OCI-M2 (cell line): ENCODE measurements at regions not wholly inside any gene's neighbourhood (a gene's known extent, or its start where the extent isn't known, plus 50 kb on each side); places are given as distances from the start of the nearest gene placed in this dataset.
"Not testable (repeated sequence)": the region's sequence is repeated elsewhere in the genome, so short reads cannot be mapped to it uniquely, and the experiment has no call there.

Experiments used
- DNase-seq: peaks from one replicate; lab custom pipeline; 2025; ENCODE audit not compliant: unreplicated experiment; lab: John Stamatoyannopoulos, UW

GRCh38 chr1:48089356-48089891 is 92.2 kb upstream of the TRABD2B start:
- no peak for DNase-seq

- DNase-seq: no peak
Observed at GRCh38 chr1:48084826-48085225, 87.6 kb upstream of the TRABD2B start.

- no peak for DNase-seq
Observed at GRCh38 chr1:48082271-48082962, 85.2 kb upstream of the TRABD2B start.

- no peak for DNase-seq
Observed at GRCh38 chr1:48080331-48081255, 83.4 kb upstream of the TRABD2B start.

- DNase-seq: no peak
Observed at GRCh38 chr1:48079096-48079495, 81.9 kb upstream of the TRABD2B start.

GRCh38 chr1:48077795-48078222 is 80.6 kb upstream of the TRABD2B start:
- no peak for DNase-seq

- no peak for DNase-seq
Observed at GRCh38 chr1:48076017-48076416, 78.8 kb upstream of the TRABD2B start.

GRCh38 chr1:48073798-48074530 is 76.8 kb upstream of the TRABD2B start:
- no peak for DNase-seq

GRCh38 chr1:48071513-48071912 is 74.3 kb upstream of the TRABD2B start:
- no peak for DNase-seq

GRCh38 chr1:48070396-48070750 is 73.2 kb upstream of the TRABD2B start:
- DNase-seq: no peak

- DNase-seq: no peak
Observed at GRCh38 chr1:48069662-48070395, 72.6 kb upstream of the TRABD2B start.

- no peak for DNase-seq
Observed at GRCh38 chr1:48068206-48068605, 71.0 kb upstream of the TRABD2B start.

- no peak for DNase-seq
Observed at GRCh38 chr1:48066936-48067335, 69.8 kb upstream of the TRABD2B start.

- DNase-seq: not testable (repeated sequence)
Observed at GRCh38 chr1:48064693-48065092, 67.5 kb upstream of the TRABD2B start.

GRCh38 chr1:48062353-48062752 is 65.2 kb upstream of the TRABD2B start:
- no peak for DNase-seq

GRCh38 chr1:48061162-48062136 is 64.3 kb upstream of the TRABD2B start:
- no peak for DNase-seq

- no peak for DNase-seq
Observed at GRCh38 chr1:48059289-48059688, 62.1 kb upstream of the TRABD2B start.

- no peak for DNase-seq
Observed at GRCh38 chr1:48058135-48059025, 61.2 kb upstream of the TRABD2B start.
